KBM-7 (cell line): ENCODE measurements at regions not wholly inside any gene's neighbourhood (a gene's known extent, or its start where the extent isn't known, plus 50 kb on each side); places are given as distances from the start of the nearest gene placed in this dataset.
"Not testable (repeated sequence)": the region's sequence is repeated elsewhere in the genome, so short reads cannot be mapped to it uniquely, and the experiment has no call there.

Experiments
- DNase-seq: peaks from one replicate; pipeline ENCODE4 v3.0.0-alpha.2; 2015
- in situ Hi-C: fragments of 300-500 bp; cut with MboI; formaldehyde crosslinking; loops from 2 replicates; pipeline ENCODE4 v1.14.3; 2020; ENCODE audit warnings: low sequenced_read_pairs, low pct_unique_long_range_greater_than_20kb, mixed read lengths

DNA sequence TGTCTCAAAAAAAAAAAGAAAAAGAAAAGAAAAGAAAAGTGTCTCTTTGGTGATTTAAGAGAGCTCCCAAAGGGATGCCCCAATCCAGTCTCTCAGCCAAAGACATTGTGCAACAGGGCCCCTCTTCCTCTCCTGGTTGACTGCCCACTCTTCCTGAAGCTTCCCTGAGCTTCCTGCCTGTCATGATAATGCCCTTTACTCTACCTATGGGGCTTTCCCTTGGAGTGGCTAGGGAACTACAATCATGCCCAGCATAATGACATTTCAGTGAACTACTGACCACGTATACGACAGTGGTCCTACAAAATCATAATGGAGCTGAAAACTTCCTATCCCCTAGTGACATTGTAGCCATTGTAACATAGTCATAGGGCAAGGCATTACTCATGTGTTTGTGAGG is 118.0 kb downstream of the RASSF10 start:
- no peak for DNase-seq
- in situ Hi-C loops = no loop called here

GRCh38 chr11:13128354-13128753 is 119.2 kb downstream of the RASSF10 start:
- no peak for DNase-seq
- in situ Hi-C loops = no loop called here

GRCh38 chr11:13134066-13134465 is 125.0 kb downstream of the RASSF10 start:
- in situ Hi-C loops = no loop called here
- DNase-seq = no peak

- no peak for DNase-seq
- in situ Hi-C loops = no loop called here
These were observed 125.8 kb downstream of the RASSF10 start for GRCh38 chr11:13134886-13135285.

DNA sequence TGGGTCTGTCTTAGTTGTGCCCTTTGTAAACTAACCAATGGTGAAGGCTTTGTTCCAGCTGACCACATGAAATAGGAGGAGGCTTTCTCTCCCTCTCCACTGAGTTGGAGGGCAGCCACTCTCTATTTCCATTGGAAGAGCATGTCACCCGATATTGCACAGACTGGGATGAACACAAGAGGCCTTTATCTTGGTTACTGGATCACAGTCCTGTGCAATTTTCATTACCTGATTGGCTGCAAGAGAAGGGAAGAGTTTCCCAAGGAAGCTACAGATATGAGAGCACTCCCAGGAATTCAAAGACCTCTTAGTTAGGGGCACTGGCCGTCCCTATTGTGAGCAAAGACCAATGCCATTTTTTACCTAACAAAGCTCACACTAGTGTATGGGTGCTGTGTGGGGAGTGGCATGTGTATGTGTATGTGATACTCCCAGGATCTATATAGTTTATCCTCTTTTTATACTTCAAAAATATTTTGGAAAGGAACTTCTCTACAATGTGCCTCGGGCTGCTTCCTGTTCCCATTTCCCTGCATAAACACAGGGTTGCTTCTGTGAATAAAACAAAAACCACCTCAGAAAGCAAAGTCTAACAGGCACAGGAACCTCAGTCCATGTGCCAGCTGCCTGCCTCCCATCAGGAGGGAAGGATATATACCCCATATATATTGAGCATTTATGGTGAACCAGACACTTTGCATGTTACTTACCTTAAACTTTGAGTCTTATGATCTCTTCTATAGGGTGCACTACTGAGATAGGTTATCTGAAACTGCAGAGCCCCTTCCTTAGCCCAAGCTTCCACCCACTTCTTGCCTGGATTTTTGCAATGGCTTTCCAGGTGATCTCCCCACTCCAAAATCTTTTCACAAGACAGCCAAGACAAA is 126.5 kb downstream of the RASSF10 start:
- in situ Hi-C loops = no loop called here
- DNase-seq = no peak

GRCh38 chr11:13136272-13136596 is 127.1 kb downstream of the RASSF10 start:
- no peak for DNase-seq
- in situ Hi-C loops = no loop called here

GRCh38 chr11:13137844-13138301 is 128.8 kb downstream of the RASSF10 start:
- no peak for DNase-seq
- in situ Hi-C loops = no loop called here

DNA sequence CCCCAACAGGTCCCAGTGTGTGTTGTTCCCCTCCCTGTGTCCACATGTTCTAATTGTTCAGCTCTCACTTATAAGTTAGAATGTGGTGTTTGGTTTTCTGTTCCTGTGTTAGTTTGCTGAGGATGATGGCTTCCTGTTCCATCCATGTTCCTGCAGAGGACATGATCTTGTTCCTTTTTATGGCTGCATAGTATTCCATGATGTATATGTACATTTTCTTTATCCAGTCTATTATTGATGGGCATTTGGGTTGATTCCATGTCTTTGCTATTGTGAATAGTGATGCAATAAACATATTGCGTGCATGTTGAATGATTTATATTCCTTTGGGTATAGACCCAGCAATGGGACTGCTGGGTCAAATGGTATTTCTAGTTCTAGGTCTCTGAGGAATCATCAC is 130.0 kb downstream of the RASSF10 start:
- in situ Hi-C loops, DNase-seq: not testable (repeated sequence)

DNA sequence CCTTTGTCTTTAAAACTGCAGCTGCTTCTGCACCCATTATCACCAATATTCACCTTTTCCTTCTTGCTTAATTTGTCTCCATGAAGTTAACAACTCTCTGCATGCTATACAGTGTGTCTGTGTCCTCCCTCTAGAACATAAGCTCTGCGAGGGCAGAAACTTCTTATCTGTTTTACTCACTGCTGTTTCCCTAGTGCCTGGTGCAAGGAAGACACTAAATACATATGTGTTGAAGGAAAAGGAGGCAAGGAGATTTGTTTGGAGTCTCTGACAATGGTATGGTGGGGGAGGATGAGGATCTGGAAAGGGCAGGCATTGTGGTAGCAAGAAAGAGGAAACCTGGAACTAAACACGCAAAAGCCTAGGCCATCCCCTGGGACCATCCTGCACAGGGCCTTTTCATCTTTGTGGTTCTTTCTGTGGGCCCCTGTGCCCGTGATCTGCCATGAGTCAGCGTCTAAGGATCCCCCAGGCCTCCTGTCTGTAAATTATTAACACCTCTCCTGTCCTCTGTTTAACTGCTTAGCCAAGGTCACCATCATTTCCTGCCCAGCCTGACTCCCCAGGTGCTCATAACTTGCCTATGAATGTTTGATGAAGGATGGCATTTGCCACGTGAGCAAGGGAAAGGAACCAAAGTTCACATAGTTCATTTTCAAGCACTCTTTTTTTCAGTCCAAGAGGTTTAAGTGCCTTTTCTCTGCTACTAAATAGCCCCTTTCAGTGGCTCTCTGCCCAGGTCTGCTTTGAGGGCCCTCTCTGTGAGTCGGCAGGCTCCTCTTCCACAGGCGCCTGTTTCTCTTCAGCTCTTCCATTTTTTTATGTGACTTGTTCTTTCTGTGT is 131.1 kb downstream of the RASSF10 start:
- DNase-seq = peak; percentile 2
- in situ Hi-C loops = no loop called here

- in situ Hi-C loops = no loop called here
- no peak for DNase-seq
These were observed 131.9 kb downstream of the RASSF10 start for GRCh38 chr11:13140873-13141655.

- no peak for DNase-seq
- in situ Hi-C loops = no loop called here
These were observed 132.9 kb downstream of the RASSF10 start for GRCh38 chr11:13141731-13142709.

DNA sequence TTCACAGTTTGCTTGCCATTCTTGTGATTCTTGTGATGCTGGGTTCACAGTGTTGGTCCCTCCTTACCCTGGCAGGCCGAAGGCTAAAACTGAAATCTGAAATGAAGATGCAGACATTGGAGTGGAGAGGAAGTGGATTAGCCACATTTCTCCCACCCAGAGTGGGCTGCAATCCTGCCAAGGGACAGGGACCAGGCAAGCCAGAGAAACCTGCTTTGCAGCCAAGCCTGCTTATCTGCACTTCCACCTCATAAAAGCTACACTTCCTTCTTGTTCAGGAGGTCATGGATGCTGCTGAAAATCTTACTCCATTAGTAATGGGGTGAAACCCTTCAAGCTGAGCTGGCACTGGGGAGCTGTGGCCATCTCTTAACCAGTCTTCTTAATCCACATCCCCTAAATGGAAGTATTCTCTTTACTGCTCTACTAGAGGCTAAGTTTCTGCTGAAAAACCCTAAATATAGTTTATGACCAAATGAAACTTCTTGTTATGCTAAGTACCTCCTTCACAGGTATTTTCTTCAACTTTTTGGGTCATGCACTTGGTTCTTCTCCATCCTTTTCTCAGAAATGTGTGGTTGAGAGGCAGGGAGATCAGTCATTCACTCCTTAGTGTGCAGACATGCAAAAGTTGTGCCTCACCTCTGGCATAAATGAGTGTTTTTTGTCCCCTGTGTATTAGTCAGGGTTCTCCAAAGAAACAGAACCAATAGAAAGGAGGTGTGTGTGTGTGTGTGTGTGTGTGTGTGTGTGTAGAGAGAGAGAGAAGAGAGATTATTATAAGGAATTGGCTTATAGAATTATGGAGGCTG is 133.9 kb upstream of the BMAL1 start:
- in situ Hi-C loops = no loop called here
- DNase-seq = no peak

DNA sequence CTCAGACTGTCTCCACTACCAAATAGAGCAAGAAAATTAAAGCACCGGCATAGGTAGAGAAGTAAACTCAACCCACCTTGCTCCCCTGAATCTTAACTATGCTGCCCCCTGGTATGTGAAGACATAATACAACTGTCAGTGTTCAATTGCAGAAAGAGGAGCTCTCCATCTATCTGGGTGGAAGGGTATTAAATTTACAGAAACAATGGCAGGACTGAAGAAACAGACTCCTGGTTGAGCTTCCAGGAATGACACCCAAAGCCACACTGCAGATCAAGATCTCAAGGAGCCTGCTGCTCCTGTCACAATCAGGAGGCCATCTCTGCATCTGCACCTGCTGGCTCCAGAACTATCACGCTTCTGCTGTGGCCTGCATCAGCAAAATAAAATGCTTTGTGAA is 132.1 kb upstream of the BMAL1 start:
- in situ Hi-C loops = no loop called here
- no peak for DNase-seq

- in situ Hi-C loops = no loop called here
- no peak for DNase-seq
These were observed 127.6 kb upstream of the BMAL1 start for GRCh38 chr11:13149991-13150390.

DNA sequence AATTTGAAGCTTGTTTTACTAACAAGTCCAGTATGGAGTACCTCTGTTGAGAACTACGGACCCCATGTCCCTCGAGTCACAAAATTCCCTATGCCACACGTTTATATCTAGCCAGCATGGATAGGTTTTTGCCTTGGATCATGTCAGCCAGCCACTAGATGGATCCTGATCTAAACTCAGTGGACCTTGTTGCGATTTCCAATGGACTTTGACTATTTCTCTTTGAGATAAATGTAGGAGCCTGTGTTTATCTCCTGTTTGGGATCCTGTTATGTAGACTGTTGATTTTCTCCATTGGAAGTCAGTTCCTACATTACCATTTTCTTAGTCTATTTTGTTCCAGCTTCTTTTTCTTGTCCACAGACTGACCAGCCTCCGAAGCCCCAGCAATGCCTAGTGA is 127.1 kb upstream of the BMAL1 start:
- in situ Hi-C loops = no loop called here

DNA sequence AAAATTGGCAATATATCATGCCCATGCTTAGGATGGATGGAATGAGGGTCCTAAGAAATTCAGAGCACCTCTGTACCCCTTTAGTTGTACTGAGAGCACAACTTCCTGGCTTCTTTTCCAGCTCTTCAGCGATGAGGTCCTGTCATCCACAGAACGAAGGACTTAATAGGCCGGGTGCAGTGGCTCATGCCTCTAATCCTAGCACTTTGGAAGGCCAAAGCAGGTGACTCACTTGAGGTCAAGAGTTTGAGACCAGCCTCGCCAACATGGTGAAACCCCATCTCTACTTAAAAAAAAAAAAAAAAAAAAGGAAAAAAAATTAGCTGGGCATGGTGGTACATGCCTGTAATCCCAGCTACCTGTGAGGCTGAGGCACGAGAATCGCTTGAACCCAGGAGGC is 125.3 kb upstream of the BMAL1 start:
- in situ Hi-C loops = no loop called here

More for the DNA sequence above, 127.1 kb upstream of the BMAL1 start:
- DNase-seq = no peak

DNA sequence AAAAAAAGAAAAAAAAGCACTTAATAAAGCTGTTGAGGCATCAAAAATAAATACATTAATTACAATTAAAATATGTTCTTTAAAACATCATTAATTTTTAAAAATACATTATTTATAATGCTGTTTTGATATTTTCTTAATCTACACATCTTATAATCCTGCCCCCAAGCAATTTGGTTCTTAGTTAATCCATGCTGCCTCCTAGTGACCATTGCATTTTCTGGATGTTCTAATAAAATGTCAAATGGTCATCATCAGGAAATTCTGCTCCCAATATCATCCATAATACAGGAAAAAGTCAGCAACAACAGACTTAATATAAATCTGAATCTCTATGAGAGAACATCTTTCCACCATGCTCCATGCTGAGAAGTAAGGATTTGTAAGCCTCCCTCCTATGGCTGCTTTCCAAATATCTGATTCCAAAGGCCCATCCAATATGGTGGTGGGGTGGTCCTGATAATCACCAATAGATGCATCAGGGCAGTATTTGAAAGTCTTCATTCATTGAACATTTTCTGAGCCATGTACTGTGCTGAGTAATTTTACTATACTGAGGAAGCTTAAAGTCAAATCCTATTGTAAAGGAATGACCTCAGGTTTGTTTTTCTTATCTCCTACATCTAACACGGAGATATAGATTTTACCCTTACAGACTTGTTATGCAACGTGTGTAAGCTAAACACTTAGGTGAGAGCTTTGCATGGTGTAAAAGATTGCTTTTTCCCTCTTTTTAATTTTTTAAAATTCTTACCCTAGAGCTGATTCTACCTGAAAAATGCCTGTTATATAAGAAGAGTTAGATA is 124.7 kb upstream of the BMAL1 start:
- in situ Hi-C loops = no loop called here

More for the DNA sequence above, 125.3 kb upstream of the BMAL1 start:
- DNase-seq = no peak

More for the DNA sequence above, 124.7 kb upstream of the BMAL1 start:
- no peak for DNase-seq
